ENCODE measurements at regions not wholly inside any gene's neighbourhood (a gene's known extent, or its start where the extent isn't known, plus 50 kb on each side); places are given as distances from the start of the nearest gene placed in this dataset.
"Not testable (repeated sequence)": the region's sequence is repeated elsewhere in the genome, so short reads cannot be mapped to it uniquely, and the experiment has no call there.

GRCh38 chr7:41416208-41416595, 286.7 kb downstream of the INHBA start:
- no peak for ATAC-seq (replicated peaks in 6 of 8)
- no peak overlapping the region for H3K4me3 ChIP-seq
- H3K4me1 ChIP-seq (replicated peaks in 1 of 2): no peaks in the 10 kb centered on the region
- 21 to 100% (median 83%) methylated on average over 1 to 3 of the region's 3 CpGs; no CpG with 5 or more reads in 1 of the 10 experiments for WGBS, 10 experiments
- H3K27ac ChIP-seq: no peak overlapping the region
- in situ Hi-C loops (cut with MboI; ENCODE audit: low pct_unique_long_range_greater_than_20kb in 2 of 9, low sequenced_read_pairs in 9 of 9, unreplicated experiment in 9 of 9): no loop called here

GRCh38 chr7:41415471-41416207, 287.3 kb downstream of the INHBA start:
- 69 to 97% (median 90%) methylated on average over 1 to 5 of the region's 5 CpGs; no CpG with 5 or more reads in 1 of the 10 experiments for WGBS, 10 experiments
- H3K27ac ChIP-seq: no peak overlapping the region
- ATAC-seq (replicated peaks in 6 of 8): no peak
- in situ Hi-C loops (cut with MboI; ENCODE audit: low pct_unique_long_range_greater_than_20kb in 2 of 9, low sequenced_read_pairs in 9 of 9, unreplicated experiment in 9 of 9): no loop called here
- no peaks in the 10 kb centered on the region for H3K4me1 ChIP-seq (replicated peaks in 1 of 2)
- H3K4me3 ChIP-seq: no peak overlapping the region

- 69 to 100% (median 97%) methylated on average over 1 to 4 of the region's 4 CpGs; no CpG with 5 or more reads in 1 of the 10 experiments for WGBS, 10 experiments
- no peak overlapping the region for H3K4me3 ChIP-seq
- H3K27ac ChIP-seq: no peak overlapping the region
- in situ Hi-C loops (cut with MboI; ENCODE audit: low pct_unique_long_range_greater_than_20kb in 2 of 9, low sequenced_read_pairs in 9 of 9, unreplicated experiment in 9 of 9): no loop called here
- no peaks in the 10 kb centered on the region for H3K4me1 ChIP-seq (replicated peaks in 1 of 2)
- ATAC-seq (replicated peaks in 6 of 8): no peak
Observed at GRCh38 chr7:41415051-41415450, 287.8 kb downstream of the INHBA start.

GRCh38 chr7:41404375-41405074, 298.4 kb downstream of the INHBA start:
- 20 to 94% (median 78%) methylated on average over 1 to 3 of the region's 3 CpGs; no CpG with 5 or more reads in 1 of the 10 experiments for WGBS, 10 experiments
- in situ Hi-C loops (cut with MboI; ENCODE audit: low pct_unique_long_range_greater_than_20kb in 2 of 9, low sequenced_read_pairs in 9 of 9, unreplicated experiment in 9 of 9): no loop called here
- no peak overlapping the region for H3K4me3 ChIP-seq
- H3K4me1 ChIP-seq (replicated peaks in 1 of 2): no peaks in the 10 kb centered on the region
- no peak overlapping the region for H3K27ac ChIP-seq
- ATAC-seq (replicated peaks in 6 of 8): no peak

- no peak for ATAC-seq (replicated peaks in 6 of 8)
- Histone ChIP-seq H3K4me1 (replicated peaks in 1 of 2) (no peaks in the 10 kb centered on the region), H3K27ac (no peak overlapping the region), H3K4me3 (no peak overlapping the region)
- in situ Hi-C loops (cut with MboI; ENCODE audit: low pct_unique_long_range_greater_than_20kb in 2 of 9, low sequenced_read_pairs in 9 of 9, unreplicated experiment in 9 of 9): no loop called here
- 33 to 100% (median 66%) methylated on average over 1 to 2 of the region's 2 CpGs for WGBS, 10 experiments
Observed at GRCh38 chr7:41403291-41403690, 299.6 kb downstream of the INHBA start.

- no peak overlapping the region for H3K27ac ChIP-seq
- H3K4me3 ChIP-seq: no peak overlapping the region
- WGBS, 10 experiments: 0 to 67% (median 48%) methylated on average over 2 to 4 of the region's 4 CpGs; no CpG with 5 or more reads in 1 of the 10 experiments
- no peaks in the 10 kb centered on the region for H3K4me1 ChIP-seq (replicated peaks in 1 of 2)
- in situ Hi-C loops (cut with MboI; ENCODE audit: low pct_unique_long_range_greater_than_20kb in 2 of 9, low sequenced_read_pairs in 9 of 9, unreplicated experiment in 9 of 9): no loop called here
- ATAC-seq (replicated peaks in 6 of 8): no peak
Observed at GRCh38 chr7:41401833-41402232, 301.1 kb downstream of the INHBA start.

- 80 to 100% (median 100%) methylated on average over 1 to 3 of the region's 3 CpGs; no CpG with 5 or more reads in 1 of the 10 experiments for WGBS, 10 experiments
- in situ Hi-C loops (cut with MboI; ENCODE audit: low pct_unique_long_range_greater_than_20kb in 2 of 9, low sequenced_read_pairs in 9 of 9, unreplicated experiment in 9 of 9): no loop called here
Observed at GRCh38 chr7:41399171-41399570, 303.7 kb downstream of the INHBA start.

GRCh38 chr7:41391818-41392217, 311.1 kb downstream of the INHBA start:
- WGBS, 10 experiments: 44 to 83% (median 81%) methylated on average over 1 to 3 of the region's 3 CpGs; no CpG with 5 or more reads in 2 of the 10 experiments
- no peak overlapping the region for H3K27ac ChIP-seq
- ATAC-seq (replicated peaks in 6 of 8): no peak
- no peaks in the 10 kb centered on the region for H3K4me1 ChIP-seq (replicated peaks in 1 of 2)
- H3K4me3 ChIP-seq: no peak overlapping the region
- in situ Hi-C loops (cut with MboI; ENCODE audit: low pct_unique_long_range_greater_than_20kb in 2 of 9, low sequenced_read_pairs in 9 of 9, unreplicated experiment in 9 of 9): no loop called here

More at GRCh38 chr7:41399171-41399570, 303.7 kb downstream of the INHBA start:
- no peak overlapping the region for H3K4me3 ChIP-seq
- no peak overlapping the region for H3K27ac ChIP-seq
- H3K4me1 ChIP-seq (replicated peaks in 1 of 2): no peaks in the 10 kb centered on the region
- no peak for ATAC-seq (replicated peaks in 6 of 8)

GRCh38 chr7:41388933-41389332, 314.0 kb downstream of the INHBA start:
- H3K4me3 ChIP-seq; ATAC-seq (replicated peaks in 6 of 8); H3K4me1 ChIP-seq (replicated peaks in 1 of 2); H3K27ac ChIP-seq; in situ Hi-C loops (cut with MboI; ENCODE audit: low pct_unique_long_range_greater_than_20kb in 2 of 9, low sequenced_read_pairs in 9 of 9, unreplicated experiment in 9 of 9): not testable (repeated sequence)
- WGBS, 10 experiments: 56 to 100% (median 91%) methylated on average over 1 to 3 of the region's 3 CpGs; no CpG with 5 or more reads in 4 of the 10 experiments

GRCh38 chr7:41385996-41386395, 316.9 kb downstream of the INHBA start:
- Histone ChIP-seq H3K4me1 (replicated peaks in 1 of 2) (no peaks in the 10 kb centered on the region), H3K27ac (no peak overlapping the region), H3K4me3 (no peak overlapping the region)
- WGBS, 10 experiments: 67 to 86% (median 79%) methylated on average over 1 of the region's 1 CpG; no CpG with 5 or more reads in 6 of the 10 experiments
- in situ Hi-C loops (cut with MboI; ENCODE audit: low pct_unique_long_range_greater_than_20kb in 2 of 9, low sequenced_read_pairs in 9 of 9, unreplicated experiment in 9 of 9): no loop called here
- ATAC-seq (replicated peaks in 6 of 8): no peak

- in situ Hi-C loops (cut with MboI; ENCODE audit: low pct_unique_long_range_greater_than_20kb in 2 of 9, low sequenced_read_pairs in 9 of 9, unreplicated experiment in 9 of 9): no loop called here
- ATAC-seq (replicated peaks in 6 of 8): no peak
- H3K27ac ChIP-seq: no peak overlapping the region
- 74 to 100% (median 92%) methylated on average over 1 to 10 of the region's 12 CpGs; no CpG with 5 or more reads in 2 of the 10 experiments for WGBS, 10 experiments
- no peak overlapping the region for H3K4me3 ChIP-seq
- no peaks in the 10 kb centered on the region for H3K4me1 ChIP-seq (replicated peaks in 1 of 2)
Observed at GRCh38 chr7:41384418-41384817, 318.5 kb downstream of the INHBA start.

GRCh38 chr7:41383596-41383995, 319.3 kb downstream of the INHBA start:
- in situ Hi-C loops (cut with MboI; ENCODE audit: low pct_unique_long_range_greater_than_20kb in 2 of 9, low sequenced_read_pairs in 9 of 9, unreplicated experiment in 9 of 9): no loop called here
- Histone ChIP-seq H3K4me1 (replicated peaks in 1 of 2) (no peaks in the 10 kb centered on the region), H3K4me3 (no peak overlapping the region), H3K27ac (no peak overlapping the region)
- no peak for ATAC-seq (replicated peaks in 6 of 8)
- 0 to 100% (median 44%) methylated on average over 1 to 3 of the region's 3 CpGs; no CpG with 5 or more reads in 4 of the 10 experiments for WGBS, 10 experiments

- 17 to 75% (median 50%) methylated on average over 1 to 2 of the region's 2 CpGs; no CpG with 5 or more reads in 5 of the 10 experiments for WGBS, 10 experiments
- Histone ChIP-seq H3K27ac (no peak overlapping the region), H3K4me3 (no peak overlapping the region), H3K4me1 (replicated peaks in 1 of 2) (peaks cover 0 to 5% of the 10 kb centered on the region in 2 donors)
- in situ Hi-C loops (cut with MboI; ENCODE audit: low pct_unique_long_range_greater_than_20kb in 2 of 9, low sequenced_read_pairs in 9 of 9, unreplicated experiment in 9 of 9): no loop called here
- ATAC-seq (replicated peaks in 6 of 8): no peak
Observed at GRCh38 chr7:41378156-41378555, 324.7 kb downstream of the INHBA start.
